ENCODE measurements at regions not wholly inside any gene's neighbourhood (a gene's known extent, or its start where the extent isn't known, plus 50 kb on each side); places are given as distances from the start of the nearest gene placed in this dataset.
"Not testable (repeated sequence)": the region's sequence is repeated elsewhere in the genome, so short reads cannot be mapped to it uniquely, and the experiment has no call there.

GRCh38 chr4:133565379-133565778, 416.3 kb downstream of the PCDH10 start:
- no peak for DNase-seq (ENCODE audit: low read depth)
- no peak for TF ChIP-seq CTCF (IDR thresholded peaks at IDR 0.05; ENCODE audit: control insufficient read depth, insufficient read depth, low read depth, low read length, missing control alignments)
- H3K4me3 ChIP-seq (ENCODE audit: control insufficient read depth, low read depth, low read length) = no peak overlapping the region

GRCh38 chr4:133559987-133560386, 410.9 kb downstream of the PCDH10 start:
- DNase-seq (ENCODE audit: low read depth) = no peak
- TF ChIP-seq CTCF (IDR thresholded peaks at IDR 0.05; ENCODE audit: control insufficient read depth, insufficient read depth, low read depth, low read length, missing control alignments) = no peak
- no peak overlapping the region for H3K4me3 ChIP-seq (ENCODE audit: control insufficient read depth, low read depth, low read length)

GRCh38 chr4:133555671-133556070, 406.6 kb downstream of the PCDH10 start:
- TF ChIP-seq CTCF (IDR thresholded peaks at IDR 0.05; ENCODE audit: control insufficient read depth, insufficient read depth, low read depth, low read length, missing control alignments) = no peak
- H3K4me3 ChIP-seq (ENCODE audit: control insufficient read depth, low read depth, low read length) = no peak overlapping the region
- no peak for DNase-seq (ENCODE audit: low read depth)

- no peak for DNase-seq (ENCODE audit: low read depth)
- TF ChIP-seq CTCF (IDR thresholded peaks at IDR 0.05; ENCODE audit: control insufficient read depth, insufficient read depth, low read depth, low read length, missing control alignments) = no peak
- no peak overlapping the region for H3K4me3 ChIP-seq (ENCODE audit: control insufficient read depth, low read depth, low read length)
Observed at GRCh38 chr4:133550436-133550835, 401.3 kb downstream of the PCDH10 start.

- no peak overlapping the region for H3K4me3 ChIP-seq (ENCODE audit: control insufficient read depth, low read depth, low read length)
- no peak for DNase-seq (ENCODE audit: low read depth)
- TF ChIP-seq CTCF (IDR thresholded peaks at IDR 0.05; ENCODE audit: control insufficient read depth, insufficient read depth, low read depth, low read length, missing control alignments) = no peak
Observed at GRCh38 chr4:133544097-133544496, 395.0 kb downstream of the PCDH10 start.

- H3K4me3 ChIP-seq (ENCODE audit: control insufficient read depth, low read depth, low read length) = no peak overlapping the region
- DNase-seq (ENCODE audit: low read depth) = no peak
- no peak for TF ChIP-seq CTCF (IDR thresholded peaks at IDR 0.05; ENCODE audit: control insufficient read depth, insufficient read depth, low read depth, low read length, missing control alignments)
Observed at GRCh38 chr4:133537780-133538281, 388.7 kb downstream of the PCDH10 start.

GRCh38 chr4:133534224-133534623, 385.1 kb downstream of the PCDH10 start:
- not testable (repeated sequence) for DNase-seq (ENCODE audit: low read depth); H3K4me3 ChIP-seq (ENCODE audit: control insufficient read depth, low read depth, low read length)

Data from AG09309 (cell line).